Fibroblast of pulmonary artery (primary cell): ENCODE measurements at regions not wholly inside any gene's neighbourhood (a gene's known extent, or its start where the extent isn't known, plus 50 kb on each side); places are given as distances from the start of the nearest gene placed in this dataset.
"Not testable (repeated sequence)": the region's sequence is repeated elsewhere in the genome, so short reads cannot be mapped to it uniquely, and the experiment has no call there.

Experiments used
- DNase-seq: peaks from one replicate; pipeline ENCODE4 v3.0.0-alpha.2; 2010; ENCODE audit warnings: low read depth
- H3K4me3 ChIP-seq: replicated peaks from 2 replicates; pipeline ENCODE4 v1.5.1; 2011; ENCODE audit warnings: low read depth, mild to moderate bottlenecking, control low read depth, low read length, moderate library complexity
- CTCF ChIP-seq: IDR thresholded peaks from 2 replicates; pipeline ENCODE4 v1.5.1; 2011; ENCODE audit warnings: mild to moderate bottlenecking, control low read depth, low read length, inconsistent platforms; ENCODE audit errors: missing control alignments

GRCh38 chr4:189806506-189806905, 134.2 kb upstream of the FRG1 start:
- no peak for TF ChIP-seq CTCF
- H3K4me3 ChIP-seq = no peak overlapping the region
- DNase-seq = no peak

GRCh38 chr4:189807031-189807430, 133.6 kb upstream of the FRG1 start:
- TF ChIP-seq CTCF = no peak
- DNase-seq = no peak
- no peak overlapping the region for H3K4me3 ChIP-seq

GRCh38 chr4:189809241-189809735, 131.4 kb upstream of the FRG1 start:
- TF ChIP-seq CTCF = no peak
- no peak for DNase-seq
- no peak overlapping the region for H3K4me3 ChIP-seq

- no peak for TF ChIP-seq CTCF
- DNase-seq = no peak
- H3K4me3 ChIP-seq = no peak overlapping the region
These were observed 130.8 kb upstream of the FRG1 start for GRCh38 chr4:189809839-189810238.

- H3K4me3 ChIP-seq, DNase-seq: not testable (repeated sequence)
These were observed 130.1 kb upstream of the FRG1 start for GRCh38 chr4:189810318-189811181.

GRCh38 chr4:189815404-189816192, 125.1 kb upstream of the FRG1 start:
- DNase-seq = no peak
- TF ChIP-seq CTCF = no peak
- no peak overlapping the region for H3K4me3 ChIP-seq

- no peak for TF ChIP-seq CTCF
- H3K4me3 ChIP-seq = no peak overlapping the region
- no peak for DNase-seq
These were observed 118.3 kb upstream of the FRG1 start for GRCh38 chr4:189822326-189822725.
